Spleen (tissue), 11 donors: ENCODE measurements at regions not wholly inside any gene's neighbourhood (a gene's known extent, or its start where the extent isn't known, plus 50 kb on each side); places are given as distances from the start of the nearest gene placed in this dataset.

Experiments used
- DNase-seq: peaks from one replicate; pipeline ENCODE4 v3.0.0-alpha.2; 2020
- H3K27ac ChIP-seq, 8 donors: fragments of 200-600 bp; sonication (generic) in 7 of 8; 1 replicate in 4 of 8; 2 replicates in 4 of 8; pipeline versions ENCODE4 v1.5.0 to v1.8.0; 2016 to 2021; ENCODE audit warnings: inconsistent platforms in 4 of 8, mild to moderate bottlenecking in 4 of 8, moderate library complexity in 1 of 8
- H3K27me3 ChIP-seq, 7 donors: fragments of 200-600 bp; sonication (generic) in 6 of 7; replicated peaks in 1 of 7; 1 replicate in 4 of 7; 2 replicates in 3 of 7; pipeline versions ENCODE4 v1.5.0 to v1.8.0; 2016 to 2021; ENCODE audit warnings: inconsistent platforms in 3 of 7, mild to moderate bottlenecking in 1 of 7
- H3K36me3 ChIP-seq, 6 donors: fragments of 200-600 bp; sonication (generic) in 5 of 6; 1 replicate in 4 of 6; 2 replicates in 2 of 6; pipeline versions ENCODE4 v1.5.0 to v1.8.0; 2016 to 2021; ENCODE audit warnings: inconsistent platforms in 2 of 6
- H3K4me1 ChIP-seq, 6 donors: fragments of 200-600 bp; sonication (generic) in 5 of 6; 1 replicate in 3 of 6; 2 replicates in 3 of 6; pipeline versions ENCODE4 v1.5.0 to v1.8.0; 2016 to 2021; ENCODE audit warnings: inconsistent platforms in 3 of 6
- H3K4me3 ChIP-seq, 8 donors: fragments of 200-600 bp; sonication (generic) in 7 of 8; 1 replicate in 4 of 8; 2 replicates in 4 of 8; pipeline versions ENCODE4 v1.5.0 to v1.8.0; 2016 to 2021; ENCODE audit warnings: inconsistent platforms in 4 of 8, mild to moderate bottlenecking in 4 of 8, moderate library complexity in 2 of 8
- H3K9me3 ChIP-seq, 8 donors: fragments of 200-600 bp; sonication (generic) in 7 of 8; 1 replicate in 4 of 8; 2 replicates in 4 of 8; pipeline versions ENCODE4 v1.5.0 to v1.8.0; 2016 to 2021; ENCODE audit warnings: inconsistent platforms in 4 of 8
- CTCF ChIP-seq, 11 experiments: fragments of 200-600 bp in 7 of 11; fragments of 450-650 bp in 4 of 11; sonication (generic) in 4 of 11; IDR thresholded peaks in 8 of 11; conservative IDR thresholded peaks in 3 of 11; 1 replicate in 7 of 11; 2 replicates in 4 of 11; pipeline versions ENCODE4 v1.4.0 to v1.8.0; 2016 to 2021; ENCODE audit warnings: antibody characterized with exemption in 11 of 11, inconsistent platforms in 4 of 11, mild to moderate bottlenecking in 1 of 11
- POLR2A ChIP-seq, 3 donors: fragments of 450-650 bp; IDR thresholded peaks; one replicate each; pipeline ENCODE4 v1.5.1; 2017; ENCODE audit warnings: antibody characterized with exemption in 3 of 3, mild to moderate bottlenecking in 1 of 3
- POLR2AphosphoS5 ChIP-seq, 3 donors: sonication (generic); formaldehyde crosslinking; IDR thresholded peaks; one replicate each; pipeline ENCODE4 v1.5.1; 2017; ENCODE audit warnings: antibody characterized with exemption in 3 of 3
- WGBS, 5 donors: extraction: QIAGEN DNeasy Blood & Tissue Kit in 3 of 5; methylation state at CpG; one replicate each; pipeline versions ENCODE4 v1.1.5 to v1.1.7; 2013 to 2018; 5-methylcytosine and 5-hydroxymethylcytosine counted together
- intact Hi-C: fragments of 100-400 bp; cut with DNase I; formaldehyde crosslinking; loops from one replicate; pipeline ENCODE4 v1.15.0; 2023; ENCODE audit warnings: low total_unique reads
- donor health status: healthy with polysubstance abuse.
- donor health status: DM: no; HTN: no; CAD: no; lungs with moderate emphysema.
- donor health status: DM: no; HTN: no; CAD: no.
- donor health status: Bipolar disorder and iron deficiency.
- donor health status: healthy.
- donor health status: DM: no; HTN: no; CAD: no.
- donor health status: DM: yes; HTN: yes; CAD: no.

- Histone ChIP-seq H3K4me1 (no peaks in the 10 kb centered on the region), H3K27ac (no peak overlapping the region), H3K9me3 (no peaks in the 10 kb centered on the region), H3K4me3 (no peak overlapping the region), H3K36me3 (no peaks in the 10 kb centered on the region), H3K27me3 (peaks cover 0 to 6% (median 0%) of the 10 kb centered on the region in 7 donors)
- no peak for DNase-seq
- WGBS, 5 donors, result 80 to 89% (median 84%) methylated on average over 3 of the region's 3 CpGs
- TF ChIP-seq POLR2A (IDR thresholded peaks at IDR 0.05) (no peak), POLR2AphosphoS5 (IDR thresholded peaks at IDR 0.05) (no peak), CTCF (IDR thresholded peaks at IDR 0.05 in 8 of 11, conservative IDR thresholded peaks at IDR 0.05 in 3 of 11) (no peak)
- intact Hi-C loops, result no loop called here
These were observed 71.6 kb upstream of the SYN2 start for GRCh38 chr3:11932636-11933035.

- no peak for DNase-seq
- no peaks in the 10 kb centered on the region for H3K4me1 ChIP-seq
- no peak overlapping the region for H3K27ac ChIP-seq
- no peaks in the 10 kb centered on the region for H3K36me3 ChIP-seq
- intact Hi-C loops, result no loop called here
- H3K9me3 ChIP-seq, result no peaks in the 10 kb centered on the region
- 80 to 86% (median 82%) methylated on average over 9 of the region's 9 CpGs for WGBS, 5 donors
- TF ChIP-seq POLR2AphosphoS5 (IDR thresholded peaks at IDR 0.05) (no peak), CTCF (IDR thresholded peaks at IDR 0.05 in 8 of 11, conservative IDR thresholded peaks at IDR 0.05 in 3 of 11) (no peak), POLR2A (IDR thresholded peaks at IDR 0.05) (no peak)
- no peak overlapping the region for H3K4me3 ChIP-seq
- H3K27me3 ChIP-seq, result peaks cover 0 to 6% (median 0%) of the 10 kb centered on the region in 7 donors
These were observed 70.7 kb upstream of the SYN2 start for GRCh38 chr3:11933529-11933928.

GRCh38 chr3:11944052-11944673 lies 60.0 kb upstream of the SYN2 start:
- no peak for DNase-seq
- Histone ChIP-seq H3K27ac (no peak overlapping the region), H3K4me1 (no peaks in the 10 kb centered on the region), H3K36me3 (no peaks in the 10 kb centered on the region), H3K27me3 (peaks cover 0 to 12% (median 0%) of the 10 kb centered on the region in 7 donors), H3K4me3 (no peak overlapping the region), H3K9me3 (peaks cover 0 to 2% (median 0%) of the 10 kb centered on the region in 8 donors)
- peak in 7 of 11 experiments; percentile 27 to 58 (median 49) for TF ChIP-seq CTCF (IDR thresholded peaks at IDR 0.05 in 8 of 11, conservative IDR thresholded peaks at IDR 0.05 in 3 of 11)
- no peak for TF ChIP-seq POLR2AphosphoS5 (IDR thresholded peaks at IDR 0.05)
- intact Hi-C loops, result no loop called here
- 22 to 34% (median 30%) methylated on average over 7 of the region's 7 CpGs for WGBS, 5 donors

- H3K4me1 ChIP-seq, result no peaks in the 10 kb centered on the region
- no peak overlapping the region for H3K4me3 ChIP-seq
- H3K9me3 ChIP-seq, result no peaks in the 10 kb centered on the region
- H3K27ac ChIP-seq, result no peak overlapping the region
- intact Hi-C loops, result no loop called here
- DNase-seq, result no peak
- no peaks in the 10 kb centered on the region for H3K36me3 ChIP-seq
- TF ChIP-seq CTCF (IDR thresholded peaks at IDR 0.05 in 8 of 11, conservative IDR thresholded peaks at IDR 0.05 in 3 of 11) (no peak), POLR2A (IDR thresholded peaks at IDR 0.05) (no peak), POLR2AphosphoS5 (IDR thresholded peaks at IDR 0.05) (no peak)
- 66 to 93% (median 81%) methylated on average over 3 of the region's 3 CpGs for WGBS, 5 donors
- H3K27me3 ChIP-seq, result peaks cover 0 to 31% (median 0%) of the 10 kb centered on the region in 7 donors
These were observed 55.9 kb upstream of the SYN2 start for GRCh38 chr3:11948331-11948730.
